ENCODE measurements at regions not wholly inside any gene's neighbourhood (a gene's known extent, or its start where the extent isn't known, plus 50 kb on each side); places are given as distances from the start of the nearest gene placed in this dataset.

- Histone ChIP-seq H3K27ac (ENCODE audit: low read depth in 1 of 2, low read length in 2 of 2) (no peak overlapping the region), H3K4me3 (ENCODE audit: low read length) (no peak overlapping the region), H3K9me3 (ENCODE audit: control insufficient read depth in 1 of 2, insufficient read depth in 1 of 2, low read length in 2 of 2) (peaks cover 0 to 7% of the 10 kb centered on the region in 2 experiments), H3K27me3 (ENCODE audit: control insufficient read depth in 1 of 2, insufficient read depth in 2 of 2, low read length in 2 of 2) (no peaks in the 10 kb centered on the region), H3K4me1 (ENCODE audit: insufficient read depth, low read length) (no peaks in the 10 kb centered on the region), H3K36me3 (ENCODE audit: insufficient read depth, low read length) (no peaks in the 10 kb centered on the region)
- Mint-ChIP-seq H3K4me3 (no peak overlapping the region), H3K9me3 (peaks cover 11% of the 10 kb centered on the region), H3K36me3 (ENCODE audit: low read depth) (no peaks in the 10 kb centered on the region), H3K27ac (no peak overlapping the region), H3K4me1 (ENCODE audit: low read depth) (no peaks in the 10 kb centered on the region), H3K27me3 (no peaks in the 10 kb centered on the region)
- intact Hi-C loops (cut with DNase I, micrococcal nuclease), result no loop called here
- no peak for TF ChIP-seq CTCF (IDR thresholded peaks at IDR 0.05)
- DNase-seq, result no peak
- POLR2A ChIA-PET, result no interaction called here
- CTCF ChIA-PET, result no interaction called here
- no peak for ATAC-seq (ENCODE audit: poor library complexity)
Measured at GRCh38 chr4:58144721-58145120, 1034.5 kb upstream of the IGFBP7 start.

- Histone ChIP-seq H3K4me1 (ENCODE audit: insufficient read depth, low read length) (no peaks in the 10 kb centered on the region), H3K36me3 (ENCODE audit: insufficient read depth, low read length) (no peaks in the 10 kb centered on the region), H3K9me3 (ENCODE audit: control insufficient read depth in 1 of 2, insufficient read depth in 1 of 2, low read length in 2 of 2) (no peaks in the 10 kb centered on the region), H3K27me3 (ENCODE audit: control insufficient read depth in 1 of 2, insufficient read depth in 2 of 2, low read length in 2 of 2) (no peaks in the 10 kb centered on the region), H3K4me3 (ENCODE audit: low read length) (no peak overlapping the region), H3K27ac (ENCODE audit: low read depth in 1 of 2, low read length in 2 of 2) (no peak overlapping the region)
- no peaks in the 10 kb centered on the region for H3K27me3 Mint-ChIP-seq
- H3K4me1 Mint-ChIP-seq (ENCODE audit: low read depth), result no peaks in the 10 kb centered on the region
- H3K27ac Mint-ChIP-seq, result no peak overlapping the region
- no peak for DNase-seq
- CTCF ChIA-PET, result no interaction called here
- ATAC-seq (ENCODE audit: poor library complexity), result no peak
- intact Hi-C loops (cut with DNase I, micrococcal nuclease), result no loop called here
- no peaks in the 10 kb centered on the region for H3K36me3 Mint-ChIP-seq (ENCODE audit: low read depth)
- peaks cover 5% of the 10 kb centered on the region for H3K9me3 Mint-ChIP-seq
- H3K4me3 Mint-ChIP-seq, result no peak overlapping the region
- POLR2A ChIA-PET, result no interaction called here
- no peak for TF ChIP-seq CTCF (IDR thresholded peaks at IDR 0.05)
Measured at GRCh38 chr4:58138786-58139668, 1028.8 kb upstream of the IGFBP7 start.

GRCh38 chr4:58136604-58137003, 1026.4 kb upstream of the IGFBP7 start:
- intact Hi-C loops (cut with DNase I, micrococcal nuclease), result no loop called here
- no peak for ATAC-seq (ENCODE audit: poor library complexity)
- H3K36me3 Mint-ChIP-seq (ENCODE audit: low read depth), result no peaks in the 10 kb centered on the region
- Histone ChIP-seq H3K27me3 (ENCODE audit: control insufficient read depth in 1 of 2, insufficient read depth in 2 of 2, low read length in 2 of 2) (no peaks in the 10 kb centered on the region), H3K9me3 (ENCODE audit: control insufficient read depth in 1 of 2, insufficient read depth in 1 of 2, low read length in 2 of 2) (no peaks in the 10 kb centered on the region), H3K27ac (ENCODE audit: low read depth in 1 of 2, low read length in 2 of 2) (no peak overlapping the region), H3K4me3 (ENCODE audit: low read length) (no peak overlapping the region), H3K36me3 (ENCODE audit: insufficient read depth, low read length) (no peaks in the 10 kb centered on the region), H3K4me1 (ENCODE audit: insufficient read depth, low read length) (no peaks in the 10 kb centered on the region)
- no peak overlapping the region for H3K27ac Mint-ChIP-seq
- H3K9me3 Mint-ChIP-seq, result peaks cover 8% of the 10 kb centered on the region
- no peak overlapping the region for H3K4me3 Mint-ChIP-seq
- H3K4me1 Mint-ChIP-seq (ENCODE audit: low read depth), result no peaks in the 10 kb centered on the region
- CTCF ChIA-PET, result no interaction called here
- TF ChIP-seq CTCF (IDR thresholded peaks at IDR 0.05), result no peak
- POLR2A ChIA-PET, result no interaction called here
- DNase-seq, result no peak
- no peaks in the 10 kb centered on the region for H3K27me3 Mint-ChIP-seq

Data from CD4-positive, alpha-beta T cell (primary cell).